GM18870 (cell line): ENCODE measurements at regions not wholly inside any gene's neighbourhood (a gene's known extent, or its start where the extent isn't known, plus 50 kb on each side); places are given as distances from the start of the nearest gene placed in this dataset.

Experiments
- ATAC-seq: cut with Tn5 transposase; IDR thresholded peaks from one replicate; pipeline ENCODE4 v1.9.1; 2021; ENCODE audit warnings: moderate library complexity; ENCODE audit not compliant: unreplicated experiment

- ATAC-seq = no peak
Observed at GRCh38 chr2:145194673-145195072, 674.8 kb upstream of the ZEB2 start.

- ATAC-seq = no peak
Observed at GRCh38 chr2:145190031-145190703, 670.2 kb upstream of the ZEB2 start.

GRCh38 chr2:145186303-145186702, 666.4 kb upstream of the ZEB2 start:
- no peak for ATAC-seq

GRCh38 chr2:145185696-145186095, 665.8 kb upstream of the ZEB2 start:
- ATAC-seq = no peak

- ATAC-seq = no peak
Observed at GRCh38 chr2:145184741-145185651, 665.1 kb upstream of the ZEB2 start.

- ATAC-seq = no peak
Observed at GRCh38 chr2:145169285-145169684, 649.4 kb upstream of the ZEB2 start.

GRCh38 chr2:145168091-145168490, 648.2 kb upstream of the ZEB2 start:
- ATAC-seq = no peak

- ATAC-seq = no peak
Observed at GRCh38 chr2:145166731-145167302, 646.9 kb upstream of the ZEB2 start.

GRCh38 chr2:145161656-145162055, 641.7 kb upstream of the ZEB2 start:
- ATAC-seq = no peak

GRCh38 chr2:145160855-145161254, 640.9 kb upstream of the ZEB2 start:
- ATAC-seq = no peak

GRCh38 chr2:145159676-145160075, 639.8 kb upstream of the ZEB2 start:
- no peak for ATAC-seq

GRCh38 chr2:145157741-145158591, 638.0 kb upstream of the ZEB2 start:
- no peak for ATAC-seq

GRCh38 chr2:145157036-145157675, 637.2 kb upstream of the ZEB2 start:
- ATAC-seq = no peak

GRCh38 chr2:145156199-145156598, 636.3 kb upstream of the ZEB2 start:
- ATAC-seq = no peak

- no peak for ATAC-seq
Observed at GRCh38 chr2:145155196-145155595, 635.3 kb upstream of the ZEB2 start.

GRCh38 chr2:145154731-145155130, 634.8 kb upstream of the ZEB2 start:
- no peak for ATAC-seq

GRCh38 chr2:145146691-145147090, 626.8 kb upstream of the ZEB2 start:
- no peak for ATAC-seq

- no peak for ATAC-seq
Observed at GRCh38 chr2:145144131-145144728, 624.3 kb upstream of the ZEB2 start.

GRCh38 chr2:145141981-145142380, 622.1 kb upstream of the ZEB2 start:
- no peak for ATAC-seq

GRCh38 chr2:145140658-145141057, 620.7 kb upstream of the ZEB2 start:
- ATAC-seq = no peak
